ENCODE measurements at regions not wholly inside any gene's neighbourhood (a gene's known extent, or its start where the extent isn't known, plus 50 kb on each side); places are given as distances from the start of the nearest gene placed in this dataset.
"Not testable (repeated sequence)": the region's sequence is repeated elsewhere in the genome, so short reads cannot be mapped to it uniquely, and the experiment has no call there.

GRCh38 chr11:79626135-79627075 lies 185.6 kb upstream of the TENM4 start:
- Mint-ChIP-seq H3K4me1 (no peaks in the 10 kb centered on the region), H3K9me3 (no peaks in the 10 kb centered on the region), H3K4me3 (no peak overlapping the region), H3K36me3 (no peaks in the 10 kb centered on the region), H3K27me3 (no peaks in the 10 kb centered on the region), H3K27ac (no peak overlapping the region)
- DNase-seq (no peak), ATAC-seq (ENCODE audit: low read depth) (no peak)
- POLR2A ChIA-PET, result no interaction called here

GRCh38 chr11:79623375-79623774 lies 182.5 kb upstream of the TENM4 start:
- Mint-ChIP-seq H3K27ac (no peak overlapping the region), H3K36me3 (no peaks in the 10 kb centered on the region)

DNA sequence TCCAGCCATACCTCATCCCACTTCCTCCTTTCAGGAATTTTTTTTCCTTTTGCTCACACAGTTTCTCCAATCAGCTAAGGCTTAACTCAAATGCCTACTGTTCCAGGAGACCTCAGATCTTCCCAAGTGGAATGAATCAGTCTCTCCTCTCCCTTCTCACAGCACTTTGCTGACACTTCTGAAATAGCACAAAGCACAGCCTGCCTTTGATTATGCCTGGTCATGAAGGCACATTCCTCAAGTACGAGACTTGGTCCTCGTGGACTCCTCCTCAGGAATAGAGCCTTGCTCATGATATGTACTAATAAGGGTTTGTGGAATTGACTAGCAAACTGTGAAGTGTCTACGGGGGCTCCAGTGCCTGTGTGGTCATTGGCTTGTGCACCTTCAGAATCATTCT lies 176.7 kb upstream of the TENM4 start:
- Mint-ChIP-seq H3K27me3 (no peaks in the 10 kb centered on the region), H3K9me3 (no peaks in the 10 kb centered on the region), H3K36me3 (no peaks in the 10 kb centered on the region), H3K4me1 (no peaks in the 10 kb centered on the region), H3K27ac (no peak overlapping the region), H3K4me3 (no peak overlapping the region)
- POLR2A ChIA-PET, result no interaction called here
- ATAC-seq (ENCODE audit: low read depth), result no peak
- DNase-seq, result no peak

More at GRCh38 chr11:79623375-79623774, 182.5 kb upstream of the TENM4 start:
- ATAC-seq (ENCODE audit: low read depth), result no peak
- H3K27me3 Mint-ChIP-seq, result no peaks in the 10 kb centered on the region
- no peaks in the 10 kb centered on the region for H3K4me1 Mint-ChIP-seq
- POLR2A ChIA-PET, result no interaction called here
- H3K9me3 Mint-ChIP-seq, result no peaks in the 10 kb centered on the region
- H3K4me3 Mint-ChIP-seq, result no peak overlapping the region
- no peak for DNase-seq

DNA sequence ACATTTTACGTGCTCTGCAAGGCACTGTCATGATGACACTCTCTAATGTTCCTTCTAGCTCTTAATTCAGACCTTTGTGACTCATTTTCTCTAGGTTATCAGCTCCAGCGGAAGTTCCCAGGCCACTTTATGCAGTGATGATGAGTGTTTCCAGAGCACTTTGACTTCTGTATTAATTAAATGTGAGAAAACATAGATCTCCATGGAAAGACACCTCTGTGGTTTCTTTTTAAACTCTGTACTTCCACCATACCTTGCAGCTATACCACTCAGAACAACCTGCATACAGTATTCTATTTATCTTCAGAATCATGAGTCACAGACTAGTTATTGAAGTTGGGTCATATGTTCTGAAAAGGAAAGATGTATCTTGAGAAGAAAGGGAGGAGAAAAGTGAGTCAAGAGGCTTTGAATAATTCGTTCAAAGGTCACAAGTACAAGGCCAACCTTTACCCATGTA lies 175.6 kb upstream of the TENM4 start:
- Mint-ChIP-seq H3K4me1 (no peaks in the 10 kb centered on the region), H3K36me3 (no peaks in the 10 kb centered on the region), H3K27me3 (no peaks in the 10 kb centered on the region), H3K27ac (no peak overlapping the region), H3K4me3 (no peak overlapping the region), H3K9me3 (no peaks in the 10 kb centered on the region)
- ATAC-seq (ENCODE audit: low read depth) (no peak), DNase-seq (no peak)
- POLR2A ChIA-PET, result no interaction called here

- H3K27ac Mint-ChIP-seq, result no peak overlapping the region
- POLR2A ChIA-PET, result no interaction called here
- H3K27me3 Mint-ChIP-seq, result no peaks in the 10 kb centered on the region
- ATAC-seq (ENCODE audit: low read depth) (no peak), DNase-seq (no peak)
- no peaks in the 10 kb centered on the region for H3K4me1 Mint-ChIP-seq
- no peak overlapping the region for H3K4me3 Mint-ChIP-seq
- H3K36me3 Mint-ChIP-seq, result no peaks in the 10 kb centered on the region
- no peaks in the 10 kb centered on the region for H3K9me3 Mint-ChIP-seq
These were observed 174.6 kb upstream of the TENM4 start for GRCh38 chr11:79615425-79615824.

DNA sequence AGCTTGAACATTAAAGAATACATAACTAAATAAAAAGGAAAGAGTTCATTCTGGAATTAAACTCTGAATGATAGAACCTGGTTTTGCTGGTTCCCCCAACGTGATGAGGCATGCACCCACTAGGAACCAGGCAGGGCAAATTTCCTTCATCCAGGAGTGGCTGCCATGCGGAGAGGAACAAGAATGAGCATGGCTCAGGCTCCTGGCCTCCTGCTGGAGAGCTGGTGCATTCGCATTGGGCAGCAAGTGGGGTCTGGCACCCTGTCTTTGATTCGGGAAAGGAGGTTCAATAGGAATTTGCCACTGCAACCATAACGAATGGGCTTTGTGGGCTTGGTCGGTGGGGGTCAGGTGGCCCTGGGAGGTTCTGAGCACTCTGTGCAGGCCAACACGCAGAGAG lies 169.8 kb upstream of the TENM4 start:
- no peak for DNase-seq
- Mint-ChIP-seq H3K27me3 (no peaks in the 10 kb centered on the region), H3K4me1 (no peaks in the 10 kb centered on the region), H3K27ac (no peak overlapping the region), H3K4me3 (no peak overlapping the region), H3K36me3 (no peaks in the 10 kb centered on the region), H3K9me3 (no peaks in the 10 kb centered on the region)
- POLR2A ChIA-PET, result no interaction called here
- ATAC-seq (ENCODE audit: low read depth), result no peak

DNA sequence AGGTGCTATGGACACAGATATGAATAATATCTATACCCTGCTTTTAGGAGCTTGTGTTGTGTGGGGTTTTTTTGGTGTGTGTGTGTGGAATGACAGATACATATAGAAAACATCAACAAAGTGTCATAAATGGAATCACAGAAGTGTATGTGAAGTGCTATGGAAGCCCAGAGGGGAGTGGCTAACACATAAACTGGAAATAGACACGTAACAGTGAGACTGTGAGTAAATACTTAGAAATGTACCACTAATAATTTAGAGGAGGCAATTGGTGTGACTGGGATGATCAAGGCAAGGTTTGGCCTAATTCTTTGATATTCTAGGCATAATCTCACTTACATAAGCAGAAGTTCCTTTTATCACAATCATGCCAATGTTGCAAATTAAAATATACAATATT lies 169.3 kb upstream of the TENM4 start:
- DNase-seq (no peak), ATAC-seq (ENCODE audit: low read depth) (no peak)
- Mint-ChIP-seq H3K27me3 (no peaks in the 10 kb centered on the region), H3K27ac (no peak overlapping the region), H3K36me3 (no peaks in the 10 kb centered on the region), H3K4me1 (no peaks in the 10 kb centered on the region), H3K9me3 (no peaks in the 10 kb centered on the region), H3K4me3 (no peak overlapping the region)
- POLR2A ChIA-PET, result no interaction called here

GRCh38 chr11:79609511-79609910 lies 168.7 kb upstream of the TENM4 start:
- POLR2A ChIA-PET, result no interaction called here
- Mint-ChIP-seq H3K4me1 (no peaks in the 10 kb centered on the region), H3K4me3 (no peak overlapping the region), H3K36me3 (no peaks in the 10 kb centered on the region), H3K27ac (no peak overlapping the region), H3K27me3 (no peaks in the 10 kb centered on the region), H3K9me3 (no peaks in the 10 kb centered on the region)
- DNase-seq (no peak), ATAC-seq (ENCODE audit: low read depth) (no peak)

GRCh38 chr11:79606461-79606860 lies 165.6 kb upstream of the TENM4 start:
- H3K27me3 Mint-ChIP-seq; POLR2A ChIA-PET; H3K27ac Mint-ChIP-seq; H3K9me3 Mint-ChIP-seq; DNase-seq; H3K4me1 Mint-ChIP-seq; H3K36me3 Mint-ChIP-seq; H3K4me3 Mint-ChIP-seq; ATAC-seq (ENCODE audit: low read depth): not testable (repeated sequence)

- H3K36me3 Mint-ChIP-seq, result no peaks in the 10 kb centered on the region
- no peaks in the 10 kb centered on the region for H3K27me3 Mint-ChIP-seq
- no peak for DNase-seq
- peaks cover 1% of the 10 kb centered on the region for H3K9me3 Mint-ChIP-seq
- POLR2A ChIA-PET, result no interaction called here
- H3K4me3 Mint-ChIP-seq, result no peak overlapping the region
- no peak for ATAC-seq (ENCODE audit: low read depth)
- H3K4me1 Mint-ChIP-seq, result no peaks in the 10 kb centered on the region
- H3K27ac Mint-ChIP-seq, result no peak overlapping the region
These were observed 159.9 kb upstream of the TENM4 start for GRCh38 chr11:79600711-79601110.

DNA sequence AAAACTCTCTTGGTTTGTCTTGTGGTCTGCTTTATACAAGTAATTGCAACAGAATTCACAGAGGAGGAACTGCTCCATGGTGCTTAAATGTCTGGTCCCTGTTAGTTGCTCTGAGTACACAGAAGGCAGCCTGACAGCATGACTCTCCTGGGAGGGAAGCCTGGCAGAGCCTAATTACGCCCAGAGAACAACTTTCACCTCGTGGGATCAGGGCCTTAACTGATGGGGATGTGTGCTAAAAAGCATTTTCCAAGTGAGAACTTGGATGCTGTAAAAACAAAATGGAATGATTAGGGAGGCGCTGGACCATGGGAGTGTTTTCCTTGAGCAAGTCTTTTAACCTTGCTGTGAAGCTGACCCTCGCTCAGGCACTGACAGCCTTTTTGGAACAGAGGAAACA lies 154.0 kb upstream of the TENM4 start:
- no peak for ATAC-seq (ENCODE audit: low read depth)
- H3K36me3 Mint-ChIP-seq, result no peaks in the 10 kb centered on the region
- no peaks in the 10 kb centered on the region for H3K4me1 Mint-ChIP-seq
- no peak for DNase-seq
- no peaks in the 10 kb centered on the region for H3K9me3 Mint-ChIP-seq
- H3K27ac Mint-ChIP-seq, result no peak overlapping the region
- H3K27me3 Mint-ChIP-seq, result no peaks in the 10 kb centered on the region
- POLR2A ChIA-PET, result no interaction called here
- H3K4me3 Mint-ChIP-seq, result no peak overlapping the region

DNA sequence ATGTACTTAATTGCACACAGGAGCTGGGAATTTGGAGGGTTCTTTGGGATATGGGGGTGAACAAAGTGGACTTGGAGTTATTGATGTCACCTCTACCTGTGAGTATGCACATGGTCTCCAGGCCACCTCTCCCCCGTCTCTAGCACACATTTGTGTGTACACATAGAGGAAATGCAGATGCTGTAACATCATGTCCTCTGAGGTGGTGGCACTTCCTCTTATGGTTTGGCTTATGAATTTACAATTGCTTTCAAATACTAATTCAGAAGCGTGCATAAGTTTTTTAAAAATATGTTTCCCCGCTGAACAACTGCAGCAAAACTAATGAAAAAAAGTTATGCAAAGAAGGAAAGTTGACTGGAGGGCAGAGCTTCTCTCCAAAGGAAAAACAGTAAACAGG lies 152.0 kb upstream of the TENM4 start:
- no peaks in the 10 kb centered on the region for H3K27me3 Mint-ChIP-seq
- H3K36me3 Mint-ChIP-seq, result no peaks in the 10 kb centered on the region
- peaks cover 5% of the 10 kb centered on the region for H3K9me3 Mint-ChIP-seq
- DNase-seq, result no peak
- ATAC-seq (ENCODE audit: low read depth), result no peak
- no peak overlapping the region for H3K4me3 Mint-ChIP-seq
- POLR2A ChIA-PET, result no interaction called here
- H3K27ac Mint-ChIP-seq, result no peak overlapping the region
- no peaks in the 10 kb centered on the region for H3K4me1 Mint-ChIP-seq

DNA sequence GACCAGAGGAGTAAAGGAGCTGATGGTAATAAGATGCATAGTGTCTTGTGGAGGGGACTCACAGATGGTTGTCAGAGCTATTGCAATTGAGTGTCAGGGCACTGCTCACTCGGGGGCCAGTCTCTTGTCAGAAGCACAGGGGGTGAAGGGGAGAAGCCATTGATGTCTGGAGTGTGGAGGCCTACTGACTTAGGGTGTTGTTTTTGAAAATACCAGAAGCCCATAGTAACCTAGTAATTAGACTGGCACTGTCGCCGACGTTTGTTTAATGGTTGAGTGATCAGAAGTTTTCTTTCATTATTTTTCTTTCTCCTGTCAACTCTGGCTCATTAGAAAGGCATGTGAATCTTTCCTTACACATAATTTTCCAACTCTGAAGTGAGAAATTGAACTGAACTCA lies 151.6 kb upstream of the TENM4 start:
- Mint-ChIP-seq H3K27ac (no peak overlapping the region), H3K4me3 (no peak overlapping the region), H3K4me1 (no peaks in the 10 kb centered on the region), H3K9me3 (peaks cover 5% of the 10 kb centered on the region), H3K27me3 (no peaks in the 10 kb centered on the region), H3K36me3 (no peaks in the 10 kb centered on the region)
- POLR2A ChIA-PET, result no interaction called here
- ATAC-seq (ENCODE audit: low read depth) (no peak), DNase-seq (no peak)

- DNase-seq, result no peak
- no peak overlapping the region for H3K4me3 Mint-ChIP-seq
- no peaks in the 10 kb centered on the region for H3K27me3 Mint-ChIP-seq
- no peaks in the 10 kb centered on the region for H3K4me1 Mint-ChIP-seq
- no peaks in the 10 kb centered on the region for H3K36me3 Mint-ChIP-seq
- peaks cover 4% of the 10 kb centered on the region for H3K9me3 Mint-ChIP-seq
- ATAC-seq (ENCODE audit: low read depth), result no peak
- POLR2A ChIA-PET, result no interaction called here
- H3K27ac Mint-ChIP-seq, result no peak overlapping the region
These were observed 141.6 kb upstream of the TENM4 start for GRCh38 chr11:79582434-79582833.
